ENCODE measurements at regions not wholly inside any gene's neighbourhood (a gene's known extent, or its start where the extent isn't known, plus 50 kb on each side); places are given as distances from the start of the nearest gene placed in this dataset.
A peak's percentile ranks its signal among the peaks of the same experiment; 100 is the strongest.

DNA sequence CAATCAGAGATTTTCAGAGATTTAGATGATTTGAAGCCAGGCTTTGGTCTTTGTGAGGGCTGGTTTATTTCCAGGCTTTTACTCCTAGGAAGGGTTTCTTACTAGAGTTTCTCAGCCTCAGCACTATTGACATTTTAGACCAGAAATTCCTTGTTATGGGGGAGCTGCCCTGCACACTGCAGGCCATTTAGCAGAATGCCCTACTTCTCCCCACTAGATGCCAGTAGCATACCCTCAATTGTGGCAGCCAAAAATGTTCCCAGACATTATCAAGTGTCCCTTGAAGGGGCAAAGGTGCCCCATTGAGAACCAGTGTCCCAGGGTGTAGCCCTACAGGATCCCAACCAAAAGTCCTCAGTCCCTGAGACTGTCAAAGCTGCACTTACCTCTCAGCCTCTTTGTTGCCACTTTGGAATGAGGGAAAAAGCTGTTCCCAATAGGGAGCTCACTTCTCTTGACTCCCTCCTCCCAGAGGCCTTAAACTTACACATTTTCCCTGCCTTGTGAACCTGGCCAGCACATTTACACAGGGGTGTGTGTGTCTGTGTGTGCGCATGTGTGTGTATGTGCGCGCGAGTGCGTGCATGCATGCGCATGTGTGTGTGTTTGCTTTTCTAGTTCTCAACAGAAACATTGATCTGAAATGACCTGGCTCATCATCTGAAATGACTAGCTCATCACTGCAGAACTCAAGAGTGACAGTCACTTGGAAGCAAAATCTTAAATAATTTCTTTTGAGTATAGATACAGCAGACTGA lies 231.4 kb downstream of the QDPR start:
- H3K27ac ChIP-seq, result no peak overlapping the region
- no peaks in the 10 kb centered on the region for H3K36me3 ChIP-seq
- DNase-seq, result no peak
- TF ChIP-seq, protein P1, sequence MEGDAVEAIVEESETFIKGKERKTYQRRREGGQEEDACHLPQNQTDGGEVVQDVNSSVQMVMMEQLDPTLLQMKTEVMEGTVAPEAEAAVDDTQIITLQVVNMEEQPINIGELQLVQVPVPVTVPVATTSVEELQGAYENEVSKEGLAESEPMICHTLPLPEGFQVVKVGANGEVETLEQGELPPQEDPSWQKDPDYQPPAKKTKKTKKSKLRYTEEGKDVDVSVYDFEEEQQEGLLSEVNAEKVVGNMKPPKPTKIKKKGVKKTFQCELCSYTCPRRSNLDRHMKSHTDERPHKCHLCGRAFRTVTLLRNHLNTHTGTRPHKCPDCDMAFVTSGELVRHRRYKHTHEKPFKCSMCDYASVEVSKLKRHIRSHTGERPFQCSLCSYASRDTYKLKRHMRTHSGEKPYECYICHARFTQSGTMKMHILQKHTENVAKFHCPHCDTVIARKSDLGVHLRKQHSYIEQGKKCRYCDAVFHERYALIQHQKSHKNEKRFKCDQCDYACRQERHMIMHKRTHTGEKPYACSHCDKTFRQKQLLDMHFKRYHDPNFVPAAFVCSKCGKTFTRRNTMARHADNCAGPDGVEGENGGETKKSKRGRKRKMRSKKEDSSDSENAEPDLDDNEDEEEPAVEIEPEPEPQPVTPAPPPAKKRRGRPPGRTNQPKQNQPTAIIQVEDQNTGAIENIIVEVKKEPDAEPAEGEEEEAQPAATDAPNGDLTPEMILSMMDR (IDR thresholded peaks at IDR 0.05), result no peak
- H3K27me3 ChIP-seq, result no peaks in the 10 kb centered on the region
- no peak overlapping the region for H3K4me3 ChIP-seq
- no peaks in the 10 kb centered on the region for H3K9me3 ChIP-seq
- H3K4me1 ChIP-seq, result peaks cover 0 to 25% (median 5%) of the 10 kb centered on the region in 4 donors
- intact Hi-C loops (cut with DNase I; ENCODE audit: low total_unique reads), result no loop called here

DNA sequence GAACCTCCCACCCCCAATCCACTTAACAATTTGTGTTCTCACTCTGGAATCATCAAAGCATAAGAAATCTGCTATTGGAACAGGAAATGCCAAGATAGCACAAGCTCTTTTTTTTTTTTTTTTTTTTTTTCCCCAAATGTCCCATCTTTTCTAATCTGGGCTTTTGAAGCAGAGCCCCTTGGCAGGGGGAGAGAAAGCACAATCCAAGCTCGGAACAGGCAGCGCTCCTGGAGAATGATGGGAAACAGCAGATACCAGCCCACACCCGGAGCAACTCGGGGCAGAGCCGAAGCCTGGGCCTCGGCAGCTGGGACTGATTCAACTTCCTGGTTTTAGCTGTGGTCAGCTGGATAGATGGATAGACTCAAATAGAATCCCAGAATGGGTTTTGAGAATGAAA lies 235.1 kb downstream of the QDPR start:
- DNase-seq, result peak; percentile 36 to 66
- Histone ChIP-seq H3K4me1 (peaks cover 0 to 11% (median 0%) of the 10 kb centered on the region in 4 donors), H3K27ac (peak overlapping the region in 1 of 2 donors; percentile 44), H3K36me3 (no peaks in the 10 kb centered on the region), H3K9me3 (no peaks in the 10 kb centered on the region), H3K4me3 (no peak overlapping the region), H3K27me3 (no peaks in the 10 kb centered on the region)
- TF ChIP-seq, protein P1 (IDR thresholded peaks at IDR 0.05), result no peak
- intact Hi-C loops (cut with DNase I; ENCODE audit: low total_unique reads), result no loop called here

DNA sequence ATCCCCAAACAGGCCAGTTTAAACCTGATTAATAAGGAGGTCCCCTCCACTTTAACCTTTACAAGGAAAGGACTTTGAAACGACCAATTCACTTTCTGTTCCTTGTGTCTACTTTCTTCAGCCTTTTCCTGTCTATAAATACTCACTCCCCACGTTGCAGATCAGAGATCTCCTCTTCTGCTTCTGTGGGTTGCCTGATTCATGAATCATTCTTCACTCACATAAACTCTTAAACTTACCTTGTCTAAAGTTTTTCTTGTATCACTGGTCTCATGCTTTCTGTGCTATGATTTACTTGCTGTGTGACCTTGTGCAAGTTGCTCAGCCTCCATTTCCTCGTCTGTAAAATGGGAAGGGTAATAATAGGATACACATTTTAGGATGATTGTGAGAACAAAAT lies 236.1 kb downstream of the QDPR start:
- DNase-seq, result no peak
- H3K27ac ChIP-seq, result no peak overlapping the region
- H3K9me3 ChIP-seq, result no peaks in the 10 kb centered on the region
- TF ChIP-seq, protein P1 (IDR thresholded peaks at IDR 0.05), result no peak
- intact Hi-C loops (cut with DNase I; ENCODE audit: low total_unique reads), result no loop called here
- no peak overlapping the region for H3K4me3 ChIP-seq
- H3K36me3 ChIP-seq, result no peaks in the 10 kb centered on the region
- H3K4me1 ChIP-seq, result peaks cover 0 to 11% (median 0%) of the 10 kb centered on the region in 4 donors
- H3K27me3 ChIP-seq, result no peaks in the 10 kb centered on the region

DNA sequence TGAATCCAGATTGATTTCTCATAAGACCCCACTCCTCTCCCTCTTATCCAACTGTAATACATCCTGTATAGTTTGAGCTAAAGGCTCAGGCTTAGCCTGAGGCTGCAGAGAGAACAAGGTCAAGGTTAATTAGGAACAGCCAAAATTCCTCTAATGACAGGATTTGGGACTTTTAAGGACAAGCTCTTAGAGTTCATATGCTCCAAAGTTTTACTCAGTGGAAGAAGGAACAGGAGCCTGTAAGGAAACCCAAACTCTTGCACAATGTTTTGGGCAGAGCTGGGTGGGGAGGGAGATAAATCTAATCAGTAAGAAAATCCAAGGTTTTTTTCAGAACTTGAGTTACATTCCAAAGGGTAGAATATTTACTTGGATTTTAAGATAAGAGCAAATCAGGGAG lies 238.8 kb downstream of the QDPR start:
- H3K27ac ChIP-seq, result no peak overlapping the region
- no peaks in the 10 kb centered on the region for H3K27me3 ChIP-seq
- H3K9me3 ChIP-seq, result no peaks in the 10 kb centered on the region
- DNase-seq, result no peak
- TF ChIP-seq, protein P1 (IDR thresholded peaks at IDR 0.05), result no peak
- H3K4me1 ChIP-seq, result peaks cover 0 to 11% (median 0%) of the 10 kb centered on the region in 4 donors
- intact Hi-C loops (cut with DNase I; ENCODE audit: low total_unique reads), result no loop called here
- H3K4me3 ChIP-seq, result no peak overlapping the region
- H3K36me3 ChIP-seq, result no peaks in the 10 kb centered on the region

DNA sequence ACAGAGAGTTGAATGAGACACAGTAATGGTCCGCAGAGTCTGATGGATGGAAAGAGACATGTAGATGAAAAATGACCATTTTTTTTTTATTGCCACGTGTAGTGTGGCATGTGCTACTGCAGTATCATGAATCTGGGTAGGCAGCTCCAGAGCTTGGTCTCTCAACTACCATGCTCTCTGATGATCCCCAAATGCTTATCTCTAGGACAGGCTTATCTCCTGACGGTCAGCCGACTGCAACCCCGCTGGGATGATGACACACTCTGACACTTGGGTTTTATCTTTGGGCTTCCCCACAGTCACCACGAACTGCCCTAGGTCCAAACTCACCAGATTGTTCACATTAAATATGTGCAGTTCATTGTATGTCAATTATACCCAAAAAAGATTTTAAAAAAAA lies 239.7 kb downstream of the QDPR start:
- TF ChIP-seq, protein P1 (IDR thresholded peaks at IDR 0.05), result no peak
- intact Hi-C loops (cut with DNase I; ENCODE audit: low total_unique reads), result no loop called here

More for the DNA sequence above, 239.7 kb downstream of the QDPR start:
- H3K4me3 ChIP-seq, result no peak overlapping the region
- no peaks in the 10 kb centered on the region for H3K36me3 ChIP-seq
- H3K27ac ChIP-seq, result no peak overlapping the region
- no peak for DNase-seq
- no peaks in the 10 kb centered on the region for H3K27me3 ChIP-seq
- H3K4me1 ChIP-seq, result peaks cover 0 to 8% (median 0%) of the 10 kb centered on the region in 4 donors
- H3K9me3 ChIP-seq, result no peaks in the 10 kb centered on the region

Data from tibial artery (tissue), 4 donors.